ENCODE measurements at regions not wholly inside any gene's neighbourhood (a gene's known extent, or its start where the extent isn't known, plus 50 kb on each side); places are given as distances from the start of the nearest gene placed in this dataset.

- no peak for DNase-seq (ENCODE audit: low read depth)
These were observed 99.8 kb downstream of the TES start for GRCh38 chr7:116310141-116310540.

GRCh38 chr7:116311259-116311658, 100.9 kb downstream of the TES start:
- DNase-seq (ENCODE audit: low read depth), result no peak

- DNase-seq (ENCODE audit: low read depth), result no peak
These were observed 101.6 kb downstream of the TES start for GRCh38 chr7:116311816-116312471.

GRCh38 chr7:116315293-116315692, 105.0 kb downstream of the TES start:
- DNase-seq (ENCODE audit: low read depth), result peak; percentile 88

GRCh38 chr7:116315803-116316202, 105.5 kb downstream of the TES start:
- DNase-seq (ENCODE audit: low read depth), result no peak

- DNase-seq (ENCODE audit: low read depth), result peak; percentile 100
These were observed 106.7 kb downstream of the TES start for GRCh38 chr7:116316838-116317628.

- peak; percentile 30 for DNase-seq (ENCODE audit: low read depth)
These were observed 107.6 kb downstream of the TES start for GRCh38 chr7:116317907-116318306.

- DNase-seq (ENCODE audit: low read depth), result peak; percentile 46
These were observed 112.2 kb downstream of the TES start for GRCh38 chr7:116322541-116322940.

GRCh38 chr7:116324582-116324981, 114.2 kb downstream of the TES start:
- DNase-seq (ENCODE audit: low read depth), result no peak

- DNase-seq (ENCODE audit: low read depth), result no peak
These were observed 115.2 kb downstream of the TES start for GRCh38 chr7:116325517-116325916.

GRCh38 chr7:116327135-116327534, 116.8 kb downstream of the TES start:
- DNase-seq (ENCODE audit: low read depth), result no peak

- peak; percentile 97 for DNase-seq (ENCODE audit: low read depth)
These were observed 117.4 kb downstream of the TES start for GRCh38 chr7:116327752-116328151.

GRCh38 chr7:116328161-116328560, 117.8 kb downstream of the TES start:
- DNase-seq (ENCODE audit: low read depth), result peak; percentile 32

- no peak for DNase-seq (ENCODE audit: low read depth)
These were observed 119.6 kb downstream of the TES start for GRCh38 chr7:116329686-116330503.

- peak; percentile 93 for DNase-seq (ENCODE audit: low read depth)
These were observed 120.7 kb downstream of the TES start for GRCh38 chr7:116331020-116331419.

GRCh38 chr7:116332766-116333165, 122.4 kb downstream of the TES start:
- DNase-seq (ENCODE audit: low read depth), result no peak

GRCh38 chr7:116334555-116334954, 124.2 kb downstream of the TES start:
- DNase-seq (ENCODE audit: low read depth), result peak; percentile 67

- DNase-seq (ENCODE audit: low read depth), result no peak
These were observed 126.7 kb downstream of the TES start for GRCh38 chr7:116337018-116337417.

- no peak for DNase-seq (ENCODE audit: low read depth)
These were observed 127.5 kb downstream of the TES start for GRCh38 chr7:116337800-116338199.

GRCh38 chr7:116339564-116339963, 129.2 kb downstream of the TES start:
- no peak for DNase-seq (ENCODE audit: low read depth)

- DNase-seq (ENCODE audit: low read depth), result no peak
These were observed 130.0 kb downstream of the TES start for GRCh38 chr7:116340201-116340847.

All from RPMI7951 (cell line).